Gastrocnemius medialis (tissue), 4 donors: ENCODE measurements at regions not wholly inside any gene's neighbourhood (a gene's known extent, or its start where the extent isn't known, plus 50 kb on each side); places are given as distances from the start of the nearest gene placed in this dataset.

Experiments used
- POLR2A ChIP-seq, 2 donors: fragments of 450-650 bp; IDR thresholded peaks; one replicate each; pipeline ENCODE4 v1.6.1; 2017; ENCODE audit warnings: antibody characterized with exemption in 2 of 2, mild to moderate bottlenecking in 2 of 2, moderate library complexity in 2 of 2
- TF ChIP-seq, protein P1 (sequence below), 5 experiments: fragments of 450-650 bp in 3 of 5; fragments of 200-600 bp in 2 of 5; sonication (generic) in 2 of 5; IDR thresholded peaks in 4 of 5; conservative IDR thresholded peaks in 1 of 5; 1 replicate in 4 of 5; 2 replicates in 1 of 5; pipeline ENCODE4 v1.5.1; 2016 to 2019; ENCODE audit warnings: antibody characterized with exemption in 5 of 5, mild to moderate bottlenecking in 3 of 5, moderate library complexity in 3 of 5

- TF ChIP-seq, protein P1, sequence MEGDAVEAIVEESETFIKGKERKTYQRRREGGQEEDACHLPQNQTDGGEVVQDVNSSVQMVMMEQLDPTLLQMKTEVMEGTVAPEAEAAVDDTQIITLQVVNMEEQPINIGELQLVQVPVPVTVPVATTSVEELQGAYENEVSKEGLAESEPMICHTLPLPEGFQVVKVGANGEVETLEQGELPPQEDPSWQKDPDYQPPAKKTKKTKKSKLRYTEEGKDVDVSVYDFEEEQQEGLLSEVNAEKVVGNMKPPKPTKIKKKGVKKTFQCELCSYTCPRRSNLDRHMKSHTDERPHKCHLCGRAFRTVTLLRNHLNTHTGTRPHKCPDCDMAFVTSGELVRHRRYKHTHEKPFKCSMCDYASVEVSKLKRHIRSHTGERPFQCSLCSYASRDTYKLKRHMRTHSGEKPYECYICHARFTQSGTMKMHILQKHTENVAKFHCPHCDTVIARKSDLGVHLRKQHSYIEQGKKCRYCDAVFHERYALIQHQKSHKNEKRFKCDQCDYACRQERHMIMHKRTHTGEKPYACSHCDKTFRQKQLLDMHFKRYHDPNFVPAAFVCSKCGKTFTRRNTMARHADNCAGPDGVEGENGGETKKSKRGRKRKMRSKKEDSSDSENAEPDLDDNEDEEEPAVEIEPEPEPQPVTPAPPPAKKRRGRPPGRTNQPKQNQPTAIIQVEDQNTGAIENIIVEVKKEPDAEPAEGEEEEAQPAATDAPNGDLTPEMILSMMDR (IDR thresholded peaks at IDR 0.05 in 4 of 5, conservative IDR thresholded peaks at IDR 0.05 in 1 of 5): no peak
- no peak for TF ChIP-seq POLR2A (IDR thresholded peaks at IDR 0.05)
Measured at GRCh38 chr10:20954519-20954918, 57.4 kb upstream of the NEBL start.
